ENCODE measurements at regions not wholly inside any gene's neighbourhood (a gene's known extent, or its start where the extent isn't known, plus 50 kb on each side); places are given as distances from the start of the nearest gene placed in this dataset.

- TF ChIP-seq, protein P1, sequence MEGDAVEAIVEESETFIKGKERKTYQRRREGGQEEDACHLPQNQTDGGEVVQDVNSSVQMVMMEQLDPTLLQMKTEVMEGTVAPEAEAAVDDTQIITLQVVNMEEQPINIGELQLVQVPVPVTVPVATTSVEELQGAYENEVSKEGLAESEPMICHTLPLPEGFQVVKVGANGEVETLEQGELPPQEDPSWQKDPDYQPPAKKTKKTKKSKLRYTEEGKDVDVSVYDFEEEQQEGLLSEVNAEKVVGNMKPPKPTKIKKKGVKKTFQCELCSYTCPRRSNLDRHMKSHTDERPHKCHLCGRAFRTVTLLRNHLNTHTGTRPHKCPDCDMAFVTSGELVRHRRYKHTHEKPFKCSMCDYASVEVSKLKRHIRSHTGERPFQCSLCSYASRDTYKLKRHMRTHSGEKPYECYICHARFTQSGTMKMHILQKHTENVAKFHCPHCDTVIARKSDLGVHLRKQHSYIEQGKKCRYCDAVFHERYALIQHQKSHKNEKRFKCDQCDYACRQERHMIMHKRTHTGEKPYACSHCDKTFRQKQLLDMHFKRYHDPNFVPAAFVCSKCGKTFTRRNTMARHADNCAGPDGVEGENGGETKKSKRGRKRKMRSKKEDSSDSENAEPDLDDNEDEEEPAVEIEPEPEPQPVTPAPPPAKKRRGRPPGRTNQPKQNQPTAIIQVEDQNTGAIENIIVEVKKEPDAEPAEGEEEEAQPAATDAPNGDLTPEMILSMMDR (conservative IDR thresholded peaks at IDR 0.05; ENCODE audit: low read depth, low read length) = no peak
- Histone ChIP-seq H3K79me2 (ENCODE audit: insufficient read depth, low read depth) (no peaks in the 10 kb centered on the region), H4K20me1 (ENCODE audit: insufficient read depth) (no peaks in the 10 kb centered on the region), H2AFZ (ENCODE audit: low read depth) (no peak overlapping the region), H3K36me3 (ENCODE audit: insufficient read depth) (no peaks in the 10 kb centered on the region), H3K4me1 (ENCODE audit: low read depth, poor library complexity, severe bottlenecking) (no peaks in the 10 kb centered on the region), H3K27ac (no peak overlapping the region), H3K4me2 (no peak overlapping the region), H3K9ac (no peak overlapping the region), H3K27me3 (ENCODE audit: insufficient read depth, low read depth) (no peaks in the 10 kb centered on the region), H3K4me3 (IDR thresholded peaks at IDR 0.05; ENCODE audit: insufficient read depth, low read depth, low read length) (no peak overlapping the region)
Observed at GRCh38 chr13:106337096-106337850, 198.2 kb downstream of the EFNB2 start.

DNA sequence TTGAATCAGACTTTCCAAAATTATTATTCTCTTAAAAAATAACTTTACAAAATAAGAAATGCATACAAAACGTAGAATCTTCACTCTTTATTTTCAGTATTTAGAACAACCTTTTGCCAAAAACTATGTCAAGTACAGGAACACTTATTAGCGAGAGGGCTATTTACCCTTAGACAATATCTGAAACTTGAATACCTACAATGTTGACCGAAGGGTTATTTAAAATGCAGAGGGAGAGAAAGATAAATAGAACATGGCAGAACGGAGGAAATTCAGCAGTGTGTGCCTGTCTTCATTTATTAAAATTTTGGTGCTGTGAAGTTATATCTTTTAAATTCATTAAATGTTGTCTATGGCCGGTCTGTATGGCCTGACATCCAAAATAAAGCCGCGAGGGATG is 198.8 kb downstream of the EFNB2 start:
- TF ChIP-seq, protein P1 (conservative IDR thresholded peaks at IDR 0.05; ENCODE audit: low read depth, low read length) = no peak
- Histone ChIP-seq H3K9ac (no peak overlapping the region), H3K4me3 (IDR thresholded peaks at IDR 0.05; ENCODE audit: insufficient read depth, low read depth, low read length) (no peak overlapping the region), H4K20me1 (ENCODE audit: insufficient read depth) (no peaks in the 10 kb centered on the region), H3K79me2 (ENCODE audit: insufficient read depth, low read depth) (no peaks in the 10 kb centered on the region), H3K4me2 (no peak overlapping the region), H2AFZ (ENCODE audit: low read depth) (no peak overlapping the region), H3K27me3 (ENCODE audit: insufficient read depth, low read depth) (no peaks in the 10 kb centered on the region), H3K27ac (no peak overlapping the region), H3K4me1 (ENCODE audit: low read depth, poor library complexity, severe bottlenecking) (no peaks in the 10 kb centered on the region), H3K36me3 (ENCODE audit: insufficient read depth) (no peaks in the 10 kb centered on the region)

- Histone ChIP-seq H3K36me3 (ENCODE audit: insufficient read depth) (no peaks in the 10 kb centered on the region), H3K27me3 (ENCODE audit: insufficient read depth, low read depth) (no peaks in the 10 kb centered on the region), H3K27ac (no peak overlapping the region), H3K4me3 (IDR thresholded peaks at IDR 0.05; ENCODE audit: insufficient read depth, low read depth, low read length) (no peak overlapping the region), H4K20me1 (ENCODE audit: insufficient read depth) (no peaks in the 10 kb centered on the region), H3K9ac (no peak overlapping the region), H3K79me2 (ENCODE audit: insufficient read depth, low read depth) (no peaks in the 10 kb centered on the region), H3K4me2 (no peak overlapping the region), H2AFZ (ENCODE audit: low read depth) (no peak overlapping the region), H3K4me1 (ENCODE audit: low read depth, poor library complexity, severe bottlenecking) (no peaks in the 10 kb centered on the region)
- TF ChIP-seq, protein P1 (conservative IDR thresholded peaks at IDR 0.05; ENCODE audit: low read depth, low read length) = no peak
Observed at GRCh38 chr13:106332621-106333020, 202.8 kb downstream of the EFNB2 start.

- Histone ChIP-seq H3K4me3 (IDR thresholded peaks at IDR 0.05; ENCODE audit: insufficient read depth, low read depth, low read length) (no peak overlapping the region), H3K9ac (no peak overlapping the region), H3K4me1 (ENCODE audit: low read depth, poor library complexity, severe bottlenecking) (no peaks in the 10 kb centered on the region), H4K20me1 (ENCODE audit: insufficient read depth) (no peaks in the 10 kb centered on the region), H3K79me2 (ENCODE audit: insufficient read depth, low read depth) (no peaks in the 10 kb centered on the region), H2AFZ (ENCODE audit: low read depth) (no peak overlapping the region), H3K36me3 (ENCODE audit: insufficient read depth) (no peaks in the 10 kb centered on the region), H3K27me3 (ENCODE audit: insufficient read depth, low read depth) (no peaks in the 10 kb centered on the region), H3K4me2 (no peak overlapping the region), H3K27ac (no peak overlapping the region)
- TF ChIP-seq, protein P1 (conservative IDR thresholded peaks at IDR 0.05; ENCODE audit: low read depth, low read length) = no peak
Observed at GRCh38 chr13:106331116-106331515, 204.3 kb downstream of the EFNB2 start.

Measured in KMS-11 (cell line).